GM23338 (cell line): ENCODE measurements at regions not wholly inside any gene's neighbourhood (a gene's known extent, or its start where the extent isn't known, plus 50 kb on each side); places are given as distances from the start of the nearest gene placed in this dataset.

Experiments
- ATAC-seq: fragments of 200-7000 bp; cut with Tn5 transposase; 3 replicates; pipeline ENCODE4 v1.9.1; 2020
- DNase-seq: peaks from one replicate; pipeline ENCODE4 v3.0.0-alpha.2; 2015; ENCODE audit warnings: low spot score
- H2AFZ ChIP-seq: fragments of 200-600 bp; sonication (generic); 2 replicates; pipeline ENCODE4 v1.8.0; 2016; ENCODE audit warnings: antibody characterized with exemption, mild to moderate bottlenecking, moderate library complexity
- H3F3A ChIP-seq: fragments of 200-600 bp; sonication (generic); replicated peaks from 2 replicates; pipeline ENCODE4 v1.8.0; 2017; ENCODE audit warnings: antibody characterized with exemption, mixed run types, low read depth
- H3K27ac ChIP-seq: fragments of 200-600 bp; sonication (generic); 2 replicates; pipeline ENCODE4 v1.6.1; 2016; ENCODE audit warnings: low read depth
- H3K27me3 ChIP-seq: fragments of 200-600 bp; sonication (generic); 2 replicates; pipeline ENCODE4 v1.8.0; 2016; ENCODE audit warnings: mild to moderate bottlenecking, mixed run types, moderate library complexity; ENCODE audit not compliant: insufficient read depth
- H3K36me3 ChIP-seq: fragments of 200-600 bp; sonication (generic); 2 replicates; pipeline ENCODE4 v1.8.0; 2016; ENCODE audit warnings: mild to moderate bottlenecking; ENCODE audit not compliant: insufficient read depth
- H3K4me1 ChIP-seq: fragments of 200-600 bp; sonication (generic); 2 replicates; pipeline ENCODE4 v1.8.0; 2016; ENCODE audit warnings: mild to moderate bottlenecking, moderate library complexity; ENCODE audit not compliant: insufficient read depth
- H3K4me2 ChIP-seq: fragments of 200-600 bp; sonication (generic); 2 replicates; pipeline ENCODE4 v1.7.1; 2017; ENCODE audit warnings: mixed run types
- H3K4me3 ChIP-seq: fragments of 200-600 bp; sonication (generic); 2 replicates; pipeline ENCODE4 v1.6.1; 2016; ENCODE audit warnings: mixed run types
- H3K79me2 ChIP-seq: fragments of 200-600 bp; sonication (generic); replicated peaks from 2 replicates; pipeline ENCODE4 v1.8.0; 2017; ENCODE audit warnings: mild to moderate bottlenecking; ENCODE audit not compliant: insufficient read depth
- H3K9me2 ChIP-seq: fragments of 200-600 bp; sonication (generic); 2 replicates; pipeline ENCODE4 v1.8.0; 2017; ENCODE audit not compliant: insufficient read depth
- H4K20me1 ChIP-seq: fragments of 200-600 bp; sonication (generic); replicated peaks from 2 replicates; pipeline ENCODE4 v1.8.0; 2017; ENCODE audit warnings: mild to moderate bottlenecking; ENCODE audit not compliant: insufficient read depth
- H3K27ac Mint-ChIP-seq: 2 replicates; pipeline ENCODE4 v1.8.0; 2020; ENCODE audit warnings: inconsistent platforms, mild to moderate bottlenecking, moderate library complexity, mixed read lengths
- H3K27me3 Mint-ChIP-seq: 3 replicates; pipeline ENCODE4 v1.8.0; 2022; ENCODE audit warnings: low read depth, mild to moderate bottlenecking, moderate library complexity, mixed read lengths, inconsistent platforms; ENCODE audit not compliant: insufficient read depth, poor library complexity
- H3K36me3 Mint-ChIP-seq: 3 replicates; pipeline ENCODE4 v1.8.0; 2021; ENCODE audit warnings: low read depth, mild to moderate bottlenecking, inconsistent platforms, moderate library complexity, mixed read lengths
- H3K4me1 Mint-ChIP-seq: 3 replicates; pipeline ENCODE4 v1.8.0; 2020; ENCODE audit warnings: mild to moderate bottlenecking, inconsistent platforms, mixed read lengths
- H3K4me3 Mint-ChIP-seq: 3 replicates; pipeline ENCODE4 v1.8.0; 2021; ENCODE audit warnings: moderate library complexity, mild to moderate bottlenecking, inconsistent platforms, mixed read lengths
- H3K9me3 Mint-ChIP-seq: 3 replicates; pipeline ENCODE4 v1.8.0; 2020; ENCODE audit warnings: moderate library complexity, mild to moderate bottlenecking, inconsistent platforms, mixed read lengths
- CREB1 ChIP-seq: fragments of 250-450 bp; sonication (Bioruptor Pico); IDR thresholded peaks from 2 replicates; pipeline ENCODE4 v1.5.0; 2020; ENCODE audit warnings: low read depth, mild to moderate bottlenecking, moderate library complexity
- EZH2 ChIP-seq: fragments of 200-600 bp; sonication (generic); IDR thresholded peaks from one replicate; pipeline ENCODE4 v1.8.0; 2017; ENCODE audit warnings: antibody characterized with exemption, mild to moderate bottlenecking, low read depth; ENCODE audit not compliant: unreplicated experiment
- REST ChIP-seq: IDR thresholded peaks from one replicate; pipeline ENCODE4 v1.6.1; 2018; ENCODE audit warnings: antibody characterized with exemption; ENCODE audit not compliant: unreplicated experiment
- STAT1 ChIP-seq: IDR thresholded peaks from one replicate; pipeline ENCODE4 v1.6.1; 2016; ENCODE audit warnings: antibody characterized with exemption; ENCODE audit not compliant: unreplicated experiment
- ZNF331 ChIP-seq: fragments of 250-450 bp; sonication (Bioruptor Pico); IDR thresholded peaks from 2 replicates; pipeline ENCODE4 v1.5.0; 2020; ENCODE audit warnings: low read depth, mild to moderate bottlenecking, moderate library complexity
- TF ChIP-seq, protein P1 (sequence below), 2 experiments: fragments of 200-600 bp in 1 of 2; sonication (generic) in 1 of 2; conservative IDR thresholded peaks; 2 replicates each; pipeline versions ENCODE4 v1.5.1 to v1.6.1; 2016 to 2017; ENCODE audit warnings: antibody characterized with exemption in 2 of 2, low read depth in 2 of 2, mild to moderate bottlenecking in 2 of 2, moderate library complexity in 1 of 2

GRCh38 chr10:33635967-33636515 is 301.6 kb upstream of the NRP1 start (continued):
- TF ChIP-seq STAT1 = no peak
- TF ChIP-seq, protein P1, sequence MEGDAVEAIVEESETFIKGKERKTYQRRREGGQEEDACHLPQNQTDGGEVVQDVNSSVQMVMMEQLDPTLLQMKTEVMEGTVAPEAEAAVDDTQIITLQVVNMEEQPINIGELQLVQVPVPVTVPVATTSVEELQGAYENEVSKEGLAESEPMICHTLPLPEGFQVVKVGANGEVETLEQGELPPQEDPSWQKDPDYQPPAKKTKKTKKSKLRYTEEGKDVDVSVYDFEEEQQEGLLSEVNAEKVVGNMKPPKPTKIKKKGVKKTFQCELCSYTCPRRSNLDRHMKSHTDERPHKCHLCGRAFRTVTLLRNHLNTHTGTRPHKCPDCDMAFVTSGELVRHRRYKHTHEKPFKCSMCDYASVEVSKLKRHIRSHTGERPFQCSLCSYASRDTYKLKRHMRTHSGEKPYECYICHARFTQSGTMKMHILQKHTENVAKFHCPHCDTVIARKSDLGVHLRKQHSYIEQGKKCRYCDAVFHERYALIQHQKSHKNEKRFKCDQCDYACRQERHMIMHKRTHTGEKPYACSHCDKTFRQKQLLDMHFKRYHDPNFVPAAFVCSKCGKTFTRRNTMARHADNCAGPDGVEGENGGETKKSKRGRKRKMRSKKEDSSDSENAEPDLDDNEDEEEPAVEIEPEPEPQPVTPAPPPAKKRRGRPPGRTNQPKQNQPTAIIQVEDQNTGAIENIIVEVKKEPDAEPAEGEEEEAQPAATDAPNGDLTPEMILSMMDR (conservative IDR thresholded peaks at IDR 0.05; ENCODE audit: low read depth in 2 of 2) = no peak
- no peak for TF ChIP-seq REST

GRCh38 chr10:33632432-33632831 is 298.0 kb upstream of the NRP1 start:
- H4K20me1 ChIP-seq = no peaks in the 10 kb centered on the region
- no peaks in the 10 kb centered on the region for H3K79me2 ChIP-seq
- H3K9me2 ChIP-seq = peaks cover 11% of the 10 kb centered on the region
- Mint-ChIP-seq H3K27me3 (peaks cover 3% of the 10 kb centered on the region), H3K9me3 (peaks cover 5% of the 10 kb centered on the region; the same call in 1 of the 3 replicates), H3K36me3 (no peaks in the 10 kb centered on the region), H3K4me1 (no peaks in the 10 kb centered on the region; the same call in 2 of the 3 replicates), H3K27ac (no peak overlapping the region), H3K4me3 (no peak overlapping the region)
- no peaks in the 10 kb centered on the region for H3F3A ChIP-seq
- TF ChIP-seq ZNF331 (CRISPR knock-in tag) (no peak), STAT1 (no peak), EZH2 (no peak), CREB1 (no peak)
- TF ChIP-seq, protein P1 (conservative IDR thresholded peaks at IDR 0.05; ENCODE audit: low read depth in 2 of 2) = no peak
- no peak overlapping the region for H3K4me2 ChIP-seq
- H2AFZ ChIP-seq = no peak overlapping the region
- DNase-seq (no peak), ATAC-seq (no peak)
- H3K27me3 ChIP-seq = no peaks in the 10 kb centered on the region
- no peak overlapping the region for H3K4me3 ChIP-seq
- H3K36me3 ChIP-seq = no peaks in the 10 kb centered on the region
- H3K4me1 ChIP-seq = no peaks in the 10 kb centered on the region
- no peak overlapping the region for H3K27ac ChIP-seq
